Left cardiac atrium (tissue), 4 donors: ENCODE measurements at regions not wholly inside any gene's neighbourhood (a gene's known extent, or its start where the extent isn't known, plus 50 kb on each side); places are given as distances from the start of the nearest gene placed in this dataset.
A peak's percentile ranks its signal among the peaks of the same experiment; 100 is the strongest.

ENCODE experiments used
- ATAC-seq, 2 donors: fragments of 200-7000 bp; cut with Tn5 transposase; one replicate each; pipeline ENCODE4 v1.9.1; 2020; ENCODE audit warnings: mild to moderate bottlenecking in 2 of 2, moderate library complexity in 2 of 2
- DNase-seq: peaks from one replicate; pipeline ENCODE4 v3.0.0-alpha.2; 2020
- intact Hi-C, 2 donors: fragments of 100-400 bp; cut with DNase I; formaldehyde crosslinking; loops; one replicate each; pipeline versions ENCODE4 v1.14.1 to v1.15.1; 2022 to 2023
- donor health status: DM: no; HTN: yes; CAD: no.
- donor health status: DM: no; HTN: yes; CAD: no; lungs with severe emphysema.
- donor health status: DM: yes; HTN: yes; CAD: no.
- donor health status: Dilated cardiomyopathy.

GRCh38 chr2:10183146-10183675 lies 60.7 kb downstream of the RRM2 start:
- intact Hi-C loops: no loop called here
- DNase-seq (peak; percentile 7), ATAC-seq (no peak)

- intact Hi-C loops: no loop called here
- ATAC-seq: peak in 1 of 2 donors; percentile 17
- DNase-seq: no peak
These were observed 61.9 kb downstream of the RRM2 start for GRCh38 chr2:10184421-10184820.

GRCh38 chr2:10185046-10185445 lies 62.5 kb downstream of the RRM2 start:
- ATAC-seq: peak; percentile 63 to 75
- intact Hi-C loops: no loop called here
- DNase-seq: no peak

GRCh38 chr2:10185755-10186154 lies 63.2 kb downstream of the RRM2 start:
- DNase-seq: no peak
- intact Hi-C loops: no loop called here
- ATAC-seq: no peak

GRCh38 chr2:10186868-10187535 lies 64.5 kb downstream of the RRM2 start:
- intact Hi-C loops: no loop called here
- DNase-seq (no peak), ATAC-seq (no peak)

GRCh38 chr2:10187661-10188060 lies 65.1 kb downstream of the RRM2 start:
- intact Hi-C loops: no loop called here
- no peak for DNase-seq
- no peak for ATAC-seq

- no peak for ATAC-seq
- intact Hi-C loops: no loop called here
These were observed 65.7 kb downstream of the RRM2 start for GRCh38 chr2:10188211-10188610.

GRCh38 chr2:10188729-10189305 lies 66.3 kb downstream of the RRM2 start:
- no peak for ATAC-seq
- intact Hi-C loops: no loop called here
- no peak for DNase-seq

More at GRCh38 chr2:10188211-10188610, 65.7 kb downstream of the RRM2 start:
- DNase-seq: no peak

GRCh38 chr2:10190255-10190654 lies 67.7 kb downstream of the RRM2 start:
- no peak for DNase-seq

GRCh38 chr2:10190737-10191532 lies 68.4 kb downstream of the RRM2 start:
- ATAC-seq: no peak
- no peak for DNase-seq
- intact Hi-C loops: no loop called here

More at GRCh38 chr2:10190255-10190654, 67.7 kb downstream of the RRM2 start:
- ATAC-seq: no peak
- intact Hi-C loops: no loop called here

GRCh38 chr2:10191554-10191953 lies 69.0 kb downstream of the RRM2 start:
- no peak for DNase-seq

GRCh38 chr2:10192392-10193015 lies 70.0 kb downstream of the RRM2 start:
- intact Hi-C loops: no loop called here
- DNase-seq: no peak
- ATAC-seq: no peak

More at GRCh38 chr2:10191554-10191953, 69.0 kb downstream of the RRM2 start:
- no peak for ATAC-seq
- intact Hi-C loops: no loop called here

GRCh38 chr2:10193276-10193795 lies 70.8 kb downstream of the RRM2 start:
- intact Hi-C loops: no loop called here
- no peak for DNase-seq
- ATAC-seq: no peak

GRCh38 chr2:10193851-10194820 lies 71.6 kb downstream of the RRM2 start:
- DNase-seq: no peak
- ATAC-seq: peak in 1 of 2 donors; percentile 31
- intact Hi-C loops: no loop called here

- intact Hi-C loops: no loop called here
- ATAC-seq: no peak
- DNase-seq: no peak
These were observed 73.0 kb downstream of the RRM2 start for GRCh38 chr2:10195278-10196109.

- DNase-seq (no peak), ATAC-seq (peak in 1 of 2 donors; percentile 31)
- intact Hi-C loops: no loop called here
These were observed 73.8 kb downstream of the RRM2 start for GRCh38 chr2:10196110-10196892.
